GM23338 (cell line): ENCODE measurements at regions not wholly inside any gene's neighbourhood (a gene's known extent, or its start where the extent isn't known, plus 50 kb on each side); places are given as distances from the start of the nearest gene placed in this dataset.

Source experiments
- CREB1 ChIP-seq: fragments of 250-450 bp; sonication (Bioruptor Pico); IDR thresholded peaks from 2 replicates; pipeline ENCODE4 v1.5.0; 2020; ENCODE audit warnings: low read depth, mild to moderate bottlenecking, moderate library complexity
- EZH2 ChIP-seq: fragments of 200-600 bp; sonication (generic); IDR thresholded peaks from one replicate; pipeline ENCODE4 v1.8.0; 2017; ENCODE audit warnings: antibody characterized with exemption, mild to moderate bottlenecking, low read depth; ENCODE audit not compliant: unreplicated experiment
- EZH2phosphoT487 ChIP-seq: fragments of 200-600 bp; sonication (generic); IDR thresholded peaks from one replicate; pipeline ENCODE4 v1.8.1; 2018; ENCODE audit warnings: antibody characterized with exemption; ENCODE audit not compliant: unreplicated experiment
- NANOG ChIP-seq: IDR thresholded peaks from 2 replicates; pipeline ENCODE4 v1.6.1; 2016; ENCODE audit warnings: antibody characterized with exemption, borderline replicate concordance
- POLR2AphosphoS5 ChIP-seq: IDR thresholded peaks from 2 replicates; pipeline ENCODE4 v1.6.1; 2016; ENCODE audit warnings: antibody characterized with exemption, low read depth
- STAT1 ChIP-seq: IDR thresholded peaks from one replicate; pipeline ENCODE4 v1.6.1; 2016; ENCODE audit warnings: antibody characterized with exemption; ENCODE audit not compliant: unreplicated experiment
- ZNF331 ChIP-seq: fragments of 250-450 bp; sonication (Bioruptor Pico); IDR thresholded peaks from 2 replicates; pipeline ENCODE4 v1.5.0; 2020; ENCODE audit warnings: low read depth, mild to moderate bottlenecking, moderate library complexity
- TF ChIP-seq, protein P1 (sequence below): fragments of 250-450 bp; sonication (Bioruptor Pico); IDR thresholded peaks from 2 replicates; pipeline ENCODE4 v1.5.0; 2020; ENCODE audit warnings: mild to moderate bottlenecking, moderate library complexity
- TF ChIP-seq, protein P2 (sequence below): IDR thresholded peaks from 2 replicates; pipeline ENCODE4 v1.6.1; 2016; ENCODE audit warnings: antibody characterized with exemption
- TF ChIP-seq, protein P3 (sequence below), 2 experiments: fragments of 200-600 bp in 1 of 2; sonication (generic) in 1 of 2; conservative IDR thresholded peaks; 2 replicates each; pipeline versions ENCODE4 v1.5.1 to v1.6.1; 2016 to 2017; ENCODE audit warnings: antibody characterized with exemption in 2 of 2, low read depth in 2 of 2, mild to moderate bottlenecking in 2 of 2, moderate library complexity in 1 of 2

DNA sequence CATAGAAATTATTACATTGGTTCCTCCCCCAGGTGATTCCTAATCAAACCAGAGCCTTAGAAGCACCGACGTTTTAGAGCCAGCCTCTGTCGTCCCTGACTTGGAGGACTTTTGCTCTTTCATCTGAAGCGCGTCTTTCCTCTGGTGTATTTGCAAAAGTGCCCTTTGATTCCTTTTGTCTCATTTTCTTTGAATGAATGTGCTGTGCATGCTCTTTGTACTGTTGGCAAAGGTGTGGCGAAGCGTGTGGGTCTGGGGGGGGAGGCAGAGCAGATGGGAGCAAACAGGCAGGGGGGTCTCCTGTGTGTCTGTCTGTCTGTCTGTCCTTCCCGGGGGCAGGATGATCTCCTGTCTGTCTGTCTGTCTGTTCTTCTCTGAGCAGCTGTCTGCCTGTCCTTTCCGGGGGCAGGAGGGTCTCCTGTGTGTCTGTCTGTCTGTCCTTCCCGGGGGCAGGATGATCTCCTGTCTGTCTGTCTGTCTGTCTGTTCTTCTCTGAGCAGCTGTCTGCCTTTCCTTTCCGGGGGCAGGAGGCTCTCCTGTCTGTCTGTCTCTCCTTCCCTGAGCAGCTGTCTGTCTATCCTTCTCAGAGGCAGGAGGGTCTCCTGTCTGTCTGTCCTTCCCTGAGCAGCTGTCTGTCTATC lies 205.5 kb upstream of the MYT1L start (continued):
- TF ChIP-seq, protein P1, sequence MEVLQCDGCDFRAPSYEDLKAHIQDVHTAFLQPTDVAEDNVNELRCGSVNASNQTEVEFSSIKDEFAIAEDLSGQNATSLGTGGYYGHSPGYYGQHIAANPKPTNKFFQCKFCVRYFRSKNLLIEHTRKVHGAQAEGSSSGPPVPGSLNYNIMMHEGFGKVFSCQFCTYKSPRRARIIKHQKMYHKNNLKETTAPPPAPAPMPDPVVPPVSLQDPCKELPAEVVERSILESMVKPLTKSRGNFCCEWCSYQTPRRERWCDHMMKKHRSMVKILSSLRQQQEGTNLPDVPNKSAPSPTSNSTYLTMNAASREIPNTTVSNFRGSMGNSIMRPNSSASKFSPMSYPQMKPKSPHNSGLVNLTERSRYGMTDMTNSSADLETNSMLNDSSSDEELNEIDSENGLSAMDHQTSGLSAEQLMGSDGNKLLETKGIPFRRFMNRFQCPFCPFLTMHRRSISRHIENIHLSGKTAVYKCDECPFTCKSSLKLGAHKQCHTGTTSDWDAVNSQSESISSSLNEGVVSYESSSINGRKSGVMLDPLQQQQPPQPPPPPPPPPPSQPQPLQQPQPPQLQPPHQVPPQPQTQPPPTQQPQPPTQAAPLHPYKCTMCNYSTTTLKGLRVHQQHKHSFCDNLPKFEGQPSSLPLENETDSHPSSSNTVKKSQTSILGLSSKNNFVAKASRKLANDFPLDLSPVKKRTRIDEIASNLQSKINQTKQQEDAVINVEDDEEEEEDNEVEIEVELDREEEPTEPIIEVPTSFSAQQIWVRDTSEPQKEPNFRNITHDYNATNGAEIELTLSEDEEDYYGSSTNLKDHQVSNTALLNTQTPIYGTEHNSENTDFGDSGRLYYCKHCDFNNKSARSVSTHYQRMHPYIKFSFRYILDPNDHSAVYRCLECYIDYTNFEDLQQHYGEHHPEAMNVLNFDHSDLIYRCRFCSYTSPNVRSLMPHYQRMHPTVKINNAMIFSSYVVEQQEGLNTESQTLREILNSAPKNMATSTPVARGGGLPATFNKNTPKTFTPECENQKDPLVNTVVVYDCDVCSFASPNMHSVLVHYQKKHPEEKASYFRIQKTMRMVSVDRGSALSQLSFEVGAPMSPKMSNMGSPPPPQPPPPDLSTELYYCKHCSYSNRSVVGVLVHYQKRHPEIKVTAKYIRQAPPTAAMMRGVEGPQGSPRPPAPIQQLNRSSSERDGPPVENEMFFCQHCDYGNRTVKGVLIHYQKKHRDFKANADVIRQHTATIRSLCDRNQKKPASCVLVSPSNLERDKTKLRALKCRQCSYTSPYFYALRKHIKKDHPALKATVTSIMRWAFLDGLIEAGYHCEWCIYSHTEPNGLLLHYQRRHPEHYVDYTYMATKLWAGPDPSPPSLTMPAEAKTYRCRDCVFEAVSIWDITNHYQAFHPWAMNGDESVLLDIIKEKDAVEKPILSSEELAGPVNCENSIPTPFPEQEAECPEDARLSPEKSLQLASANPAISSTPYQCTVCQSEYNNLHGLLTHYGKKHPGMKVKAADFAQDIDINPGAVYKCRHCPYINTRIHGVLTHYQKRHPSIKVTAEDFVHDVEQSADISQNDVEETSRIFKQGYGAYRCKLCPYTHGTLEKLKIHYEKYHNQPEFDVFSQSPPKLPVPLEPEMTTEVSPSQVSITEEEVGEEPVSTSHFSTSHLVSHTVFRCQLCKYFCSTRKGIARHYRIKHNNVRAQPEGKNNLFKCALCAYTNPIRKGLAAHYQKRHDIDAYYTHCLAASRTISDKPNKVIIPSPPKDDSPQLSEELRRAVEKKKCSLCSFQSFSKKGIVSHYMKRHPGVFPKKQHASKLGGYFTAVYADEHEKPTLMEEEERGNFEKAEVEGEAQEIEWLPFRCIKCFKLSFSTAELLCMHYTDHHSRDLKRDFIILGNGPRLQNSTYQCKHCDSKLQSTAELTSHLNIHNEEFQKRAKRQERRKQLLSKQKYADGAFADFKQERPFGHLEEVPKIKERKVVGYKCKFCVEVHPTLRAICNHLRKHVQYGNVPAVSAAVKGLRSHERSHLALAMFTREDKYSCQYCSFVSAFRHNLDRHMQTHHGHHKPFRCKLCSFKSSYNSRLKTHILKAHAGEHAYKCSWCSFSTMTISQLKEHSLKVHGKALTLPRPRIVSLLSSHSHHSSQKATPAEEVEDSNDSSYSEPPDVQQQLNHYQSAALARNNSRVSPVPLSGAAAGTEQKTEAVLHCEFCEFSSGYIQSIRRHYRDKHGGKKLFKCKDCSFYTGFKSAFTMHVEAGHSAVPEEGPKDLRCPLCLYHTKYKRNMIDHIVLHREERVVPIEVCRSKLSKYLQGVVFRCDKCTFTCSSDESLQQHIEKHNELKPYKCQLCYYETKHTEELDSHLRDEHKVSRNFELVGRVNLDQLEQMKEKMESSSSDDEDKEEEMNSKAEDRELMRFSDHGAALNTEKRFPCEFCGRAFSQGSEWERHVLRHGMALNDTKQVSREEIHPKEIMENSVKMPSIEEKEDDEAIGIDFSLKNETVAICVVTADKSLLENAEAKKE (CRISPR knock-in tag) = no peak
- TF ChIP-seq NANOG (no peak), EZH2 (no peak), STAT1 (no peak), POLR2AphosphoS5 (no peak), CREB1 (CRISPR knock-in tag) (no peak), ZNF331 (CRISPR knock-in tag) (no peak), EZH2phosphoT487 (no peak)
- TF ChIP-seq, protein P2, sequence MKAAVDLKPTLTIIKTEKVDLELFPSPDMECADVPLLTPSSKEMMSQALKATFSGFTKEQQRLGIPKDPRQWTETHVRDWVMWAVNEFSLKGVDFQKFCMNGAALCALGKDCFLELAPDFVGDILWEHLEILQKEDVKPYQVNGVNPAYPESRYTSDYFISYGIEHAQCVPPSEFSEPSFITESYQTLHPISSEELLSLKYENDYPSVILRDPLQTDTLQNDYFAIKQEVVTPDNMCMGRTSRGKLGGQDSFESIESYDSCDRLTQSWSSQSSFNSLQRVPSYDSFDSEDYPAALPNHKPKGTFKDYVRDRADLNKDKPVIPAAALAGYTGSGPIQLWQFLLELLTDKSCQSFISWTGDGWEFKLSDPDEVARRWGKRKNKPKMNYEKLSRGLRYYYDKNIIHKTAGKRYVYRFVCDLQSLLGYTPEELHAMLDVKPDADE = no peak
- TF ChIP-seq, protein P3, sequence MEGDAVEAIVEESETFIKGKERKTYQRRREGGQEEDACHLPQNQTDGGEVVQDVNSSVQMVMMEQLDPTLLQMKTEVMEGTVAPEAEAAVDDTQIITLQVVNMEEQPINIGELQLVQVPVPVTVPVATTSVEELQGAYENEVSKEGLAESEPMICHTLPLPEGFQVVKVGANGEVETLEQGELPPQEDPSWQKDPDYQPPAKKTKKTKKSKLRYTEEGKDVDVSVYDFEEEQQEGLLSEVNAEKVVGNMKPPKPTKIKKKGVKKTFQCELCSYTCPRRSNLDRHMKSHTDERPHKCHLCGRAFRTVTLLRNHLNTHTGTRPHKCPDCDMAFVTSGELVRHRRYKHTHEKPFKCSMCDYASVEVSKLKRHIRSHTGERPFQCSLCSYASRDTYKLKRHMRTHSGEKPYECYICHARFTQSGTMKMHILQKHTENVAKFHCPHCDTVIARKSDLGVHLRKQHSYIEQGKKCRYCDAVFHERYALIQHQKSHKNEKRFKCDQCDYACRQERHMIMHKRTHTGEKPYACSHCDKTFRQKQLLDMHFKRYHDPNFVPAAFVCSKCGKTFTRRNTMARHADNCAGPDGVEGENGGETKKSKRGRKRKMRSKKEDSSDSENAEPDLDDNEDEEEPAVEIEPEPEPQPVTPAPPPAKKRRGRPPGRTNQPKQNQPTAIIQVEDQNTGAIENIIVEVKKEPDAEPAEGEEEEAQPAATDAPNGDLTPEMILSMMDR (conservative IDR thresholded peaks at IDR 0.05; ENCODE audit: low read depth in 2 of 2) = no peak
